ENCODE measurements at regions not wholly inside any gene's neighbourhood (a gene's known extent, or its start where the extent isn't known, plus 50 kb on each side); places are given as distances from the start of the nearest gene placed in this dataset.
"Not testable (repeated sequence)": the region's sequence is repeated elsewhere in the genome, so short reads cannot be mapped to it uniquely, and the experiment has no call there.

DNA sequence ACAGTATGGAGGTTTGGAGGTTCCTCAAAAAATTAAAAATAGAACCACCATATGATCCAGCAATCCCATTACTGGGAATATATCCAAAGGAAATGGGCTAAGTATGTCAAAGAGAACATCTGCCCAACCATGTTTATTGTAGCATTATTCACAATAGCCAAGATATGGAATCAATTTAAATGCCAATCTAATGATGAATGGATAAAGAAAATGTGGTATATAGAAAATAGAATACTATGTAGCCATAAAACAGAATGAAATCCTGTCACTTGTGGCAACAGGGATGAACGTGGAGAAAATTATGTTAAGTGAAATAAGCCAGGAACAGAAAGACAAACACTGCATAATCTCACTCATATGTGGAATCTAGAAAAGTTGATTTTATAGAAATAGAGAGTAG lies 201.7 kb upstream of the AJAP1 start:
- no peak for DNase-seq

GRCh38 chr1:4460052-4460451 lies 194.4 kb upstream of the AJAP1 start:
- DNase-seq, result no peak

GRCh38 chr1:4460651-4461050 lies 193.8 kb upstream of the AJAP1 start:
- no peak for DNase-seq

GRCh38 chr1:4461726-4462290 lies 192.6 kb upstream of the AJAP1 start:
- no peak for DNase-seq

DNA sequence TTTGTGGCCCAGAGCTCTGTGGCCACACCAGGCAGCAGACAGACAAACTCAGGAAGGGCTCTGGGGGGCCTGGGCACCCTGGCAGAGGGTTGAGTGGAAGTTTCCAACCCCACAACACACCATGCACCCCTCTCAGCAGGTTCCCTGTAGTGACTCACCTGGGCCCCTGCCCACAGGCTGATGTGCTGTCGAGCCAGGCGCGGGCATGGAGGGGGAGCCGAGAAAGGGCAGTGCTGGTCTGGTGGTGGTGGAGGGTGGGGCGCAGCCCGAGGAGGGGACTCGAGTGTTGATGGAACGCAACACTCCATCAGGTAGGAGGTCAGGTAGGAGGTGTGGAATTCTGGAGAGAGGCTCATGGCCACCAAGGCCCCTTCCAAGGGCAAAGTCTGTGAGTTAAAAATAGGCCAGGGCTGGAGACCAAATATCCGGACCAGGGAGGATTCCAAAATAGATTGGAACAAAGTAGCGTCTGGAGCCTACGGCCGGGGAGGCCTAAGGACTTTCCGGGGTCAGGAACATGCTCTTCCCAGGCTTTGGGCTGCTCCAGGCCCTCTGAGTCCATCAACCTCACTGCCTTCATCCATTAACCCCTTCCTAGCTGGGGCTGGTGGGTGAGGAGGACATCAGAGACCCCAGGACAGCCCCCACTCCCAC lies 191.5 kb upstream of the AJAP1 start:
- DNase-seq, result no peak

GRCh38 chr1:4463631-4464030 lies 190.8 kb upstream of the AJAP1 start:
- DNase-seq, result no peak

GRCh38 chr1:4464478-4464877 lies 189.9 kb upstream of the AJAP1 start:
- no peak for DNase-seq

DNA sequence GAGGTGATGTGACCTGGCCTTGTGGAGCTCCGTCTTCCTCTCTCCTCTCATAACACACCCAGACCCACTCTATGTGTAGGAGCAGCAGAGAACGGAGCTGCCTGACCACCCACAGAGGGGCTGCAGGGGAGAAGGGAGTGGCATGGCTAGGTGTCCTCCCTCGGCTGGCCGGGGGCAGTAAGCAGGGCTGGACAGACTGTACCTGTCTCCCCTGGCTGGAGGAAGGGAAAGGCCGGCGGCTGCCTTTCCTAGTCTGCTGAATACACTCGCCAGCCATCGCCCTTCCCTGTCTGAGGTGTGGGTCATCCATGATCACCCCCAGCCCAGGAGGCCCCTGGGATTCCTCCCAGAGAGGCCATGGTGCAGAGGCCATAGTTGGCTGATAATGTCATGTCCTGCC lies 187.2 kb upstream of the AJAP1 start:
- no peak for DNase-seq

DNA sequence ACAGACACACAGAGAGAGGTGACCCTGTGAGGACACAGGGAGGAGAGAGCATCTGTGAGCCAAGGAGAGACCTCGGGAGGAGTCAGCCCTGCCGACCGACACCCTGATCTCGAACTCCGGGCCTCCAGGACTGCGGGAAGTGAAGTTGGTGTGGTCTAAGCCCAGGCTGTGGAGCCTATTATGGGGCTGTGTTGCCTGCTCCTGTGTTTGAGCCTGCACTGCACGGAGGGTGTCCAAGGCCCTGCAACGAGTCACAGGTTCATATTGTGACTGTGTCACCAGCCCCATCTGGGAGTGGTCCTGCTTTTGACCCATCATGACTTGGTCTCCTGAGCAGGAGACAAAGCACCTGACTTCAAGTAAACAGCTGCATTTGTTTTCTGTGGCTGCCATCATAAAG lies 186.0 kb upstream of the AJAP1 start:
- DNase-seq, result no peak

- no peak for DNase-seq
Measured at GRCh38 chr1:4468804-4469514, 185.4 kb upstream of the AJAP1 start.

DNA sequence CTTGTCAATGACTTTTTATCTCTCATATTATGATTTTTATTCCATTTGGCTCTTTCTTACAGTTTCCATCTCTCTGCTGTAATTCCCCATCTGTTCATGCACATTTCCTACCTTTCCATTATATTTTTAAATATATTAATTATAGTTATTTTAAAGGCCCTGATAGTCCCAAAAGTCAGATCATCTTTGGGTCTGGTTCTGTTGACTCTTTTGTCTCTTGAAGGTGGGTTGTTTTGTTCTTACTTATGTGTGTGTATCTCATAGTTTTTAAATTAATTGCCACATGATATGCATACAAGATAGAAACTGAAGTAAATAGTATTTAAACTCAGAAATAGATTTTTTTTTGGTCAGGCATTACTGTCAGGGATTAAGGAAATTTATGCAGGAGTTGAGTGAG lies 178.0 kb upstream of the AJAP1 start:
- DNase-seq, result no peak

DNA sequence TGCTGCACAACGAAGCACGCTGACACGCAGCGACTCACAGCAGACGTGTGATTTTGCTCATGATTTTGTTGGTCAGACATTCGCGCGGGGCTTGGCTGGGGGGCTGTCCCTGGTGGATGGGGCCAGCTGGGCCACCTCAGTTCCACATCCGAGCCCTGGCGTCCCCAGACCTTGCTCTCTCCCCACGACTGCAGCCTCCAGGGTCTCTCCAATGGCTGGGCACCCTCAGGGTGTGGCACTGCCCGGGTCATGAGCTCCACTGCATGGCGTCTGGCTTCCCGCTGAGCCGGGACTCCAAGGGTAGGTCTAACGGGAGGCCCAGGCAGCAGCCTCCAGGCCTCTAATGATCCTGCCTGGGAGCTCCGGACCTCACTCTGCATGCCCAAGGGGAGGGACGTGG lies 173.0 kb upstream of the AJAP1 start:
- no peak for DNase-seq

- DNase-seq, result no peak
Measured at GRCh38 chr1:4482526-4482925, 171.9 kb upstream of the AJAP1 start.

DNA sequence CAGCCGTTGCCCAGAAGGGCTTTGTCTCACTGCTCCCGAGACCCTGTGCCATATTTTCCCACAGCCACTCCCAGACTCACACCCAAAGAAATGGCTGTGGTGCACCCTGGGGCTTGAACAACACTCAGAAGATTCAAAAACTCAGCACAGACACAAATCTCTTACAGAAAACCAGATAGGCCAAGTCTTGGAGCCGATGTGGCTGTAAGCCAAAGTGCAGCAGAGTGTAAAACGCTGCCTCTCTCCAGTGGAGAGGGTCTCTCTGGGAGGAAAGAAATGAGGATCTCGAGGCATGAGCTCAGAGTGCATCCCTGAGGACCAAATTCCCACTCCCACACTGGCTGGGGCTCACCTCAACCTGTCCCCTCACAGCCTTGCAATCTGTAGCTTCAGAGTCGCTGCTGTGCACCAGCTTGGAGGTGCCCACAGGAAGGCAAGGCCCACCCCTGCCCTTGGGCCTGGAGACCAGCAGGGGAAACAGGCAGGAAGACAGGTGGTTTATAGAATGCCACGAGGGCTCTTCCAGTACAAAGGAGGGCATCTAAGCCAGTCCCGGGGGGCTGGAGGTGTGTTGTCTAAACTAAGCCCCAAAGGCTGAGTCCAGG lies 171.3 kb upstream of the AJAP1 start:
- no peak for DNase-seq

- DNase-seq, result no peak
Measured at GRCh38 chr1:4485398-4485797, 169.0 kb upstream of the AJAP1 start.

DNA sequence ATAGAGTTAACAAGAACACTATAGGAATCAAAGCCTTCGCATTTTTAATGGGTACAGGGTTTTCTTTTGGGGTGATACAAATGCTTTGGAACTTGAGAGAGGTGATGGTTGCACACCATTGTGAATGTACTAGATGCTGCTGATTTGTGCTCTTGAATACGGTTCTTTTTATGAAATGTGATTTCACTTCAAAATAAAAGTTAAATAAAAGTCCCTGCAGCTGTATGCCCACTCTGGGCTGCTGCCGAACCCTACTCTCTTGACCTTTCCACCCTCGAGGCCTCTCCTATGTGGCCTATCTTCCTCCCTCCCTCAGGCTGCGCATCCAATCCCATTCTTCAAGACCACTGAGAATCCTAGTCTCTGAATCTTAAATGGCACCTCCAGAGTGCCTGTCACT lies 168.5 kb upstream of the AJAP1 start:
- DNase-seq, result no peak

GRCh38 chr1:4486408-4487120 lies 167.8 kb upstream of the AJAP1 start:
- DNase-seq, result no peak

DNA sequence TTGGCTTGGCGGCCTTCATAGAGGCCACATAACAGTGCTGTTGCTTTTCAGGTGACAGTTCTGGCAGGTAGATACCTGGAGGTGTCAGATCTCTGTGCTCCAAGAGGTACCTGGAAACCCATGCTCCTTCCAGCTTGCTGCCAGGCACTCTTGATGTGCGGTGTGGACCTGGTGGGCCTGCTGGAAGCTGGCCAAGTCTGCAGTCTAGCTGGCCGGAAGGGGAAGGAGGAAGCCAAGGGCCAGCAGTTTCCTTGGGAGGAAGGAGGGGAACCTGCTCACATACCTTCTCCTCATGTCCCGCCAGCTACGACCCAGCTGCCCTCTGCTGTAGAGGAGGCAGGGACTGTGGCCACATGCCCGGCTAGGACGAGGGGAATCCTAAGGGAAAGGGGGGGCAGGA lies 166.4 kb upstream of the AJAP1 start:
- no peak for DNase-seq

- no peak for DNase-seq
Measured at GRCh38 chr1:4489486-4489885, 164.9 kb upstream of the AJAP1 start.

DNA sequence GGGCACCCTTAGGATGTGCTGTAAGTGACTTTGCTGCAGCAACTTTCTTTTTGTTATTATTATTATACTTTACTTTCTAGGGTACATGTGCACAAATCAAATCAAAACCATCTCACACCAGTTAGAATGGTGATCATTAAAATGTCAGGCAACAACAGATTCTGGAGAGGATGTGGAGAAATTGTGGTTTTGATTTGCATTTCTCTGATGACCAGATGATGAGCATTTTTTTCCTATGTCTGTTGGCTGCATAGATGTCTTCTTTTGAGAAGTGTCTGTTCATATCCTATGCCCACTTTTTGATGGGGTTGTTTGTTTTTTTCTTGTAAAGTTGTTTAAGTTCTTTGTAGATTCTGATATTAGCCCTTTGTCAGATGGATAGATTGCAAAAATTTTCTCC lies 164.4 kb upstream of the AJAP1 start:
- DNase-seq, result not testable (repeated sequence)

- no peak for DNase-seq
Measured at GRCh38 chr1:4494027-4494426, 160.4 kb upstream of the AJAP1 start.

DNA sequence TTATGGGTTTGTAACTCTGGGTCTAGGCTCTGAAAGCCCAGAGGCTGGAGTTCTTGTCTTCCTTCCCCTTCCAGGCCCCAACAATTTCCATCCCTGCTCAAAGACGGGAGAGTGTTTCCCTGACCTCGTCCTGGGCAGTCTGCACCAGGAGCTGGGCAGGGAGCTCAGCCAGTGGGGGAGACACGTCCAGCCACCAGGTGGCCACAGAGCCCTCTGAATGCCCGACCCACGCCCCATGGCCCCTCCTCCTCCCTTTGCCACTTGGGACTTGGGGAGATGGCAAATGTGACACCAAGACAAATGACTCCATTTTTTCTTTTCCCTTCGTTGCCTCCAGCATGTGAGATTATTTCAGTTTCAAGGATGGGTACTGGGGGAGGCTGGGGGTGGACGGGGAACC lies 159.9 kb upstream of the AJAP1 start:
- DNase-seq, result peak; percentile 3

DNA sequence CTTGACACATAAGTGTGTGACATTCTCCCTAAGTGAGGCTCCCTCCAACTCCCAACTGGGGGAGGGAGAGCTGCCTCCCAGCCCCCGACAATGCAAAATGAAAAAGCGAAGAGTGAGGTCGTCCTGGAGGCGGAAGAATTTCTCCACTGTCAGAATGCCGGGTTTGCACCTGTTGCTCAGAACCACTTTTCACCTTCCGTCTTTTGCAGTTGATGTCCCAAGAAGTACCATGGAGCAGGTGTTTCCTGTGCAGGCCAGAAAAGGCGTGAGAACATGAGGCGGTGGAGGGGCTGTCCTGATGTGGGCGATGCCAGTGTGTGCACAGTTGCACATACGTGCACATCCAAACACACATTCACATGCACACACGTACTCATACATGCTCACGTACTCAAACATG lies 158.6 kb upstream of the AJAP1 start:
- no peak for DNase-seq

GRCh38 chr1:4500441-4500840 lies 154.0 kb upstream of the AJAP1 start:
- DNase-seq, result no peak
